Lung (tissue), 11 donors: ENCODE measurements at regions not wholly inside any gene's neighbourhood (a gene's known extent, or its start where the extent isn't known, plus 50 kb on each side); places are given as distances from the start of the nearest gene placed in this dataset.

Experiments
- ATAC-seq: fragments of 200-7000 bp; cut with Tn5 transposase; one replicate; pipeline ENCODE4 v1.9.1; 2020; ENCODE audit warnings: moderate number of reproducible peaks; ENCODE audit not compliant: insufficient read depth, low FRiP score
- DNase-seq, 3 donors: peaks; one replicate each; pipeline ENCODE4 v3.0.0-alpha.2; 2013 to 2017
- H3K27ac ChIP-seq, 2 donors: one replicate each; pipeline ENCODE4 v1.5.1; 2013; ENCODE audit warnings: mild to moderate bottlenecking in 2 of 2, moderate library complexity in 2 of 2, control low read depth in 1 of 2, inconsistent platforms in 1 of 2, low read depth in 1 of 2, low read length in 1 of 2
- H3K27me3 ChIP-seq, 3 donors: one replicate each; pipeline ENCODE4 v1.5.1; 2013; ENCODE audit warnings: low read length in 2 of 3; ENCODE audit not compliant: control insufficient read depth in 3 of 3, insufficient read depth in 3 of 3
- H3K36me3 ChIP-seq, 4 donors: one replicate each; pipeline ENCODE4 v1.5.1; 2013; ENCODE audit warnings: low read length in 4 of 4, mild to moderate bottlenecking in 1 of 4, moderate library complexity in 1 of 4; ENCODE audit not compliant: control insufficient read depth in 4 of 4, insufficient read depth in 4 of 4
- H3K4me1 ChIP-seq, 5 donors: one replicate each; pipeline ENCODE4 v1.5.1; 2013; ENCODE audit warnings: low read length in 5 of 5, mild to moderate bottlenecking in 2 of 5, moderate library complexity in 1 of 5; ENCODE audit not compliant: control insufficient read depth in 5 of 5, insufficient read depth in 5 of 5
- H3K4me3 ChIP-seq: one replicate; pipeline ENCODE4 v1.5.1; 2013; ENCODE audit warnings: mild to moderate bottlenecking, control low read depth, moderate library complexity
- H3K9ac ChIP-seq, 2 donors: one replicate each; pipeline ENCODE4 v1.5.1; 2013; ENCODE audit warnings: low read length in 2 of 2, control low read depth in 1 of 2; ENCODE audit not compliant: insufficient read depth in 1 of 2
- H3K9me3 ChIP-seq, 4 donors: one replicate each; pipeline ENCODE4 v1.5.1; 2013; ENCODE audit warnings: low read length in 3 of 4, mild to moderate bottlenecking in 1 of 4, moderate library complexity in 1 of 4; ENCODE audit not compliant: control insufficient read depth in 4 of 4, insufficient read depth in 3 of 4
- CTCF ChIP-seq: IDR thresholded peaks from 2 replicates; pipeline ENCODE4 v1.5.1; 2012; ENCODE audit warnings: mild to moderate bottlenecking; ENCODE audit errors: control extremely low read depth, extremely low read depth
- WGBS, 2 donors: extraction: QIAGEN DNeasy Blood & Tissue Kit; methylation state at CpG; one replicate each; pipeline ENCODE4 v1.1.7; 2013; 5-methylcytosine and 5-hydroxymethylcytosine counted together
- donor health status: control.
- donor health status: control.
- donor health status: Bipolar disorder and iron deficiency.
- donor health status: healthy.
- donor health status: DM: yes; HTN: yes; CAD: no.

GRCh38 chr20:2219481-2220006 is 76.3 kb upstream of the TGM3 start:
- H3K9me3 ChIP-seq, result peaks cover 0 to 4% (median 3%) of the 10 kb centered on the region in 4 donors
- H3K4me3 ChIP-seq, result no peak overlapping the region
- no peaks in the 10 kb centered on the region for H3K36me3 ChIP-seq
- DNase-seq (no peak), ATAC-seq (no peak)
- no peak for TF ChIP-seq CTCF
- H3K9ac ChIP-seq, result no peak overlapping the region
- no peak overlapping the region for H3K27ac ChIP-seq
- peaks cover 0 to 2% (median 0%) of the 10 kb centered on the region in 5 donors for H3K4me1 ChIP-seq
- WGBS, 2 donors, result 83 to 87% methylated on average over 2 of the region's 2 CpGs
- H3K27me3 ChIP-seq, result no peaks in the 10 kb centered on the region

DNA sequence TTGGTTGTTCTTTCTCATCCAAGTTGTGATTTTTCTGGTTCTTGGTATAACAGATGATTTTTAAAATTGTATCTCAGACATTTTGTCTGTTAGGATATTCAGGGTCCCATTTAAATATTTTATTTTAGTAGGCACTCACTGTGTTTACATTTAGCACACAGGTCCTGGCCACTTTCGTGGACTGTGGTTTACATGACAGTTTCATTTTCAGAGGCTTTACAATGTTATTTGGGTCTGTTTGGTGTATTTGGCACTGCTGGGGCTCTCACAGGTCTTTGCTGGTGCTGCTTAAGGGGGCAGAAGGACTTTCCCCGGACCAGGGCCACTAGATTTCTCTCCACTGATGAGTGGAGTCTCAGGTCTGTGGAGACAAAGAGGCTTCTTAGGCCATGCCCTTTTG is 75.5 kb upstream of the TGM3 start:
- DNase-seq (no peak), ATAC-seq (no peak)
- Histone ChIP-seq H3K27ac (no peak overlapping the region), H3K36me3 (no peaks in the 10 kb centered on the region), H3K9ac (no peak overlapping the region), H3K4me1 (peaks cover 0 to 2% (median 0%) of the 10 kb centered on the region in 5 donors), H3K9me3 (peaks cover 0 to 4% (median 3%) of the 10 kb centered on the region in 4 donors), H3K4me3 (no peak overlapping the region), H3K27me3 (no peaks in the 10 kb centered on the region)
- WGBS, 2 donors, result 40 to 80% methylated on average over 2 of the region's 2 CpGs
- no peak for TF ChIP-seq CTCF

DNA sequence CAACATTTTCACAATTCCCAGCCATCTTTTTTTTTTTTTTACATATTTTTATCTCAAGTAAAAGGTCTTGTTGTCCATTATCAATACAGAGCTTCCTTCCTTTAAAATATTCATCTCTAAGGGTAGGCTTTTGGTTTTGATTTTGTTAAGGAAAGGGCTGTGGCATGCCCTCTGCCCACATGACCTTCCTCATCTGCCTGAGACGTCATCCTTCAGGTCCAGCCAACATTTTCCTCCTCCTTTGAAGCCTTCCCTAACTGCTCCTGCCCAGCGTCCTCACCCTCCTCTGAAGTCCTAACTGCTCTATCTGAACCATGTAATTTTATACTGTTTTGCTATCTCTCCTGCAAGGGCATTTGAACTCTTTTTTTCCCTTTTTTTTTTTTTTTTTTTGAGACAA is 73.9 kb upstream of the TGM3 start:
- no peak for ATAC-seq
- Histone ChIP-seq H3K36me3 (no peaks in the 10 kb centered on the region), H3K9ac (no peak overlapping the region), H3K9me3 (peaks cover 0 to 4% (median 3%) of the 10 kb centered on the region in 4 donors), H3K4me3 (no peak overlapping the region), H3K4me1 (peaks cover 0 to 2% (median 0%) of the 10 kb centered on the region in 5 donors), H3K27me3 (no peaks in the 10 kb centered on the region), H3K27ac (no peak overlapping the region)
- 29 to 57% methylated on average over 2 of the region's 2 CpGs for WGBS, 2 donors
- no peak for TF ChIP-seq CTCF
- DNase-seq, result no peak
